ENCODE measurements at regions not wholly inside any gene's neighbourhood (a gene's known extent, or its start where the extent isn't known, plus 50 kb on each side); places are given as distances from the start of the nearest gene placed in this dataset.

- TF ChIP-seq POLR2A (IDR thresholded peaks at IDR 0.05) (no peak), CTCF (IDR thresholded peaks at IDR 0.05) (no peak), POLR2AphosphoS5 (IDR thresholded peaks at IDR 0.05) (no peak)
Observed at GRCh38 chr5:5591567-5591966, 169.1 kb downstream of the ICE1 start.

Measured in breast epithelium (tissue), 3 donors.